ENCODE measurements at regions not wholly inside any gene's neighbourhood (a gene's known extent, or its start where the extent isn't known, plus 50 kb on each side); places are given as distances from the start of the nearest gene placed in this dataset.

DNA sequence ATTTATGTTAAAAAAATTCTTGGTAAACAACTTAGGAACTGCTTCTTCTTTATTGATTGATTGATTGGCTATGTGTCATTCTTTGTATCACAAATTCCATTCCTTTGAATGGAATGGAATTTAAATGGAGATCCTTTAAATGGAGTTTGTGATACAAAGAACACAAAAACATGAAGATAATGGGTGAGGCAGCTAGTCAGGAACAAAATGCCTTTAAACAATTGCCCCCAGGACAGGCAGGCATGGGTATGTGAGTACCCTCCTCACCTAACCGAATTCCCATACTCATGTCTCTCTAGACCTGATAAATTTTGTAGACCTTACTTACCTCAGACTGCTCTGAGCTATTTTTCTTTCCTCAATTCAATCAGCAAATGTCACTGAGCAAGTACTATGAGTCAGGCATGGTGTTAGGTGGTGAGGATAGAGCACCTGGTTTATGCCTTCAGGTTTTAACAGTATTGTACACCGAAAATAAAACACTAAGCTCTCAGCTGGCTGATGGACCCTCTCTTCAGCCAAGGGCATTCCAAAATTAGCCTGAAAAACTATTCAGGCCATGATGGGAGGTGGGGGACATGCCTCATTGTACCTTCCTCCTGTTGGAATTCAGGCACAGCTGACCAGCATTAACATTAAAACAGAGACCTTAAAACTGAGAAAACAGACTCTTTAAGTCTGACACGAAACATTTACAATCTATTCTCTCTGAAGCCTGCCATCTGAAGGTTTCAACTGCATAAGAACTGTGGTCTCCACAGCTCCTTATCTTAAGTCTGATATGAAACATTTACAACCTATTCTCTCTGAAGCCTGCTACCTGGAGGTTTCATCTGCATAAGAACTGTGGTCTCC, 58.9 kb downstream of the OLFML3 start:
- TF ChIP-seq, protein P1, sequence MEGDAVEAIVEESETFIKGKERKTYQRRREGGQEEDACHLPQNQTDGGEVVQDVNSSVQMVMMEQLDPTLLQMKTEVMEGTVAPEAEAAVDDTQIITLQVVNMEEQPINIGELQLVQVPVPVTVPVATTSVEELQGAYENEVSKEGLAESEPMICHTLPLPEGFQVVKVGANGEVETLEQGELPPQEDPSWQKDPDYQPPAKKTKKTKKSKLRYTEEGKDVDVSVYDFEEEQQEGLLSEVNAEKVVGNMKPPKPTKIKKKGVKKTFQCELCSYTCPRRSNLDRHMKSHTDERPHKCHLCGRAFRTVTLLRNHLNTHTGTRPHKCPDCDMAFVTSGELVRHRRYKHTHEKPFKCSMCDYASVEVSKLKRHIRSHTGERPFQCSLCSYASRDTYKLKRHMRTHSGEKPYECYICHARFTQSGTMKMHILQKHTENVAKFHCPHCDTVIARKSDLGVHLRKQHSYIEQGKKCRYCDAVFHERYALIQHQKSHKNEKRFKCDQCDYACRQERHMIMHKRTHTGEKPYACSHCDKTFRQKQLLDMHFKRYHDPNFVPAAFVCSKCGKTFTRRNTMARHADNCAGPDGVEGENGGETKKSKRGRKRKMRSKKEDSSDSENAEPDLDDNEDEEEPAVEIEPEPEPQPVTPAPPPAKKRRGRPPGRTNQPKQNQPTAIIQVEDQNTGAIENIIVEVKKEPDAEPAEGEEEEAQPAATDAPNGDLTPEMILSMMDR (IDR thresholded peaks at IDR 0.05; ENCODE audit: insufficient read depth, missing control alignments) = no peak
- FAIRE-seq (no peak), DNase-seq (ENCODE audit: insufficient read length, low spot score) (no peak)

Data from D721Med (cell line).